GM23338 (cell line): ENCODE measurements at regions not wholly inside any gene's neighbourhood (a gene's known extent, or its start where the extent isn't known, plus 50 kb on each side); places are given as distances from the start of the nearest gene placed in this dataset.

Experiments
- ATAC-seq: fragments of 200-7000 bp; cut with Tn5 transposase; 3 replicates; pipeline ENCODE4 v1.9.1; 2020
- DNase-seq: peaks from one replicate; pipeline ENCODE4 v3.0.0-alpha.2; 2015; ENCODE audit warnings: low spot score
- H2AFZ ChIP-seq: fragments of 200-600 bp; sonication (generic); 2 replicates; pipeline ENCODE4 v1.8.0; 2016; ENCODE audit warnings: antibody characterized with exemption, mild to moderate bottlenecking, moderate library complexity
- H3F3A ChIP-seq: fragments of 200-600 bp; sonication (generic); replicated peaks from 2 replicates; pipeline ENCODE4 v1.8.0; 2017; ENCODE audit warnings: antibody characterized with exemption, mixed run types, low read depth
- H3K27ac ChIP-seq: fragments of 200-600 bp; sonication (generic); 2 replicates; pipeline ENCODE4 v1.6.1; 2016; ENCODE audit warnings: low read depth
- H3K27me3 ChIP-seq: fragments of 200-600 bp; sonication (generic); 2 replicates; pipeline ENCODE4 v1.8.0; 2016; ENCODE audit warnings: mild to moderate bottlenecking, mixed run types, moderate library complexity; ENCODE audit not compliant: insufficient read depth
- H3K36me3 ChIP-seq: fragments of 200-600 bp; sonication (generic); 2 replicates; pipeline ENCODE4 v1.8.0; 2016; ENCODE audit warnings: mild to moderate bottlenecking; ENCODE audit not compliant: insufficient read depth
- H3K4me1 ChIP-seq: fragments of 200-600 bp; sonication (generic); 2 replicates; pipeline ENCODE4 v1.8.0; 2016; ENCODE audit warnings: mild to moderate bottlenecking, moderate library complexity; ENCODE audit not compliant: insufficient read depth
- H3K4me2 ChIP-seq: fragments of 200-600 bp; sonication (generic); 2 replicates; pipeline ENCODE4 v1.7.1; 2017; ENCODE audit warnings: mixed run types
- H3K4me3 ChIP-seq: fragments of 200-600 bp; sonication (generic); 2 replicates; pipeline ENCODE4 v1.6.1; 2016; ENCODE audit warnings: mixed run types
- H3K79me2 ChIP-seq: fragments of 200-600 bp; sonication (generic); replicated peaks from 2 replicates; pipeline ENCODE4 v1.8.0; 2017; ENCODE audit warnings: mild to moderate bottlenecking; ENCODE audit not compliant: insufficient read depth
- H3K9me2 ChIP-seq: fragments of 200-600 bp; sonication (generic); 2 replicates; pipeline ENCODE4 v1.8.0; 2017; ENCODE audit not compliant: insufficient read depth
- H4K20me1 ChIP-seq: fragments of 200-600 bp; sonication (generic); replicated peaks from 2 replicates; pipeline ENCODE4 v1.8.0; 2017; ENCODE audit warnings: mild to moderate bottlenecking; ENCODE audit not compliant: insufficient read depth
- H3K27ac Mint-ChIP-seq: 2 replicates; pipeline ENCODE4 v1.8.0; 2020; ENCODE audit warnings: inconsistent platforms, mild to moderate bottlenecking, moderate library complexity, mixed read lengths
- H3K27me3 Mint-ChIP-seq: 3 replicates; pipeline ENCODE4 v1.8.0; 2022; ENCODE audit warnings: low read depth, mild to moderate bottlenecking, moderate library complexity, mixed read lengths, inconsistent platforms; ENCODE audit not compliant: insufficient read depth, poor library complexity
- H3K36me3 Mint-ChIP-seq: 3 replicates; pipeline ENCODE4 v1.8.0; 2021; ENCODE audit warnings: low read depth, mild to moderate bottlenecking, inconsistent platforms, moderate library complexity, mixed read lengths
- H3K4me1 Mint-ChIP-seq: 3 replicates; pipeline ENCODE4 v1.8.0; 2020; ENCODE audit warnings: mild to moderate bottlenecking, inconsistent platforms, mixed read lengths
- H3K4me3 Mint-ChIP-seq: 3 replicates; pipeline ENCODE4 v1.8.0; 2021; ENCODE audit warnings: moderate library complexity, mild to moderate bottlenecking, inconsistent platforms, mixed read lengths
- H3K9me3 Mint-ChIP-seq: 3 replicates; pipeline ENCODE4 v1.8.0; 2020; ENCODE audit warnings: moderate library complexity, mild to moderate bottlenecking, inconsistent platforms, mixed read lengths
- CTCF ChIP-seq, 2 experiments: fragments of 200-600 bp in 1 of 2; sonication (generic) in 1 of 2; conservative IDR thresholded peaks; 2 replicates each; pipeline versions ENCODE4 v1.5.1 to v1.6.1; 2016 to 2017; ENCODE audit warnings: antibody characterized with exemption in 2 of 2, low read depth in 2 of 2, mild to moderate bottlenecking in 2 of 2, moderate library complexity in 1 of 2
- ETS1 ChIP-seq: IDR thresholded peaks from 2 replicates; pipeline ENCODE4 v1.6.1; 2016; ENCODE audit warnings: antibody characterized with exemption
- EZH2 ChIP-seq: fragments of 200-600 bp; sonication (generic); IDR thresholded peaks from one replicate; pipeline ENCODE4 v1.8.0; 2017; ENCODE audit warnings: antibody characterized with exemption, mild to moderate bottlenecking, low read depth; ENCODE audit not compliant: unreplicated experiment
- JUNB ChIP-seq: IDR thresholded peaks from one replicate; pipeline ENCODE4 v1.6.1; 2016; ENCODE audit warnings: antibody characterized with exemption; ENCODE audit not compliant: unreplicated experiment
- NANOG ChIP-seq: IDR thresholded peaks from 2 replicates; pipeline ENCODE4 v1.6.1; 2016; ENCODE audit warnings: antibody characterized with exemption, borderline replicate concordance
- REST ChIP-seq: IDR thresholded peaks from one replicate; pipeline ENCODE4 v1.6.1; 2018; ENCODE audit warnings: antibody characterized with exemption; ENCODE audit not compliant: unreplicated experiment
- ZNF462 ChIP-seq: fragments of 250-450 bp; sonication (Bioruptor Pico); IDR thresholded peaks from 2 replicates; pipeline ENCODE4 v1.5.0; 2020; ENCODE audit warnings: mild to moderate bottlenecking, moderate library complexity

GRCh38 chr4:18538121-18538520, 516.6 kb upstream of the LCORL start (continued):
- TF ChIP-seq EZH2: no peak
- TF ChIP-seq ZNF462 (CRISPR knock-in tag): no peak
- no peak for TF ChIP-seq JUNB

- Histone ChIP-seq H3K4me2 (no peak overlapping the region), H3F3A (no peaks in the 10 kb centered on the region), H3K4me3 (no peak overlapping the region), H4K20me1 (no peaks in the 10 kb centered on the region), H3K36me3 (no peaks in the 10 kb centered on the region), H2AFZ (no peak overlapping the region), H3K4me1 (no peaks in the 10 kb centered on the region), H3K79me2 (no peaks in the 10 kb centered on the region), H3K27ac (no peak overlapping the region), H3K27me3 (no peaks in the 10 kb centered on the region), H3K9me2 (0 out of 2 replicates have a peak, but pooled peaks cover 2% of the 10 kb centered on the region)
- no peaks in the 10 kb centered on the region for H3K27me3 Mint-ChIP-seq
- H3K27ac Mint-ChIP-seq: no peak overlapping the region
- no peaks in the 10 kb centered on the region for H3K36me3 Mint-ChIP-seq
- DNase-seq (peak; percentile 74), ATAC-seq (peak; percentile 97)
- no peak for TF ChIP-seq ETS1
- TF ChIP-seq NANOG: no peak
- TF ChIP-seq CTCF (conservative IDR thresholded peaks at IDR 0.05; ENCODE audit: low read depth in 2 of 2): peak; percentile 70 to 80
- TF ChIP-seq REST: no peak
- TF ChIP-seq JUNB: no peak
- no peak for TF ChIP-seq EZH2
- no peaks in the 10 kb centered on the region for H3K9me3 Mint-ChIP-seq
- H3K4me1 Mint-ChIP-seq: no peaks in the 10 kb centered on the region
- no peak overlapping the region for H3K4me3 Mint-ChIP-seq
These were observed 514.9 kb upstream of the LCORL start for GRCh38 chr4:18536428-18536827.
